Stimulated activated CD4-positive, alpha-beta T cell treated with anti-CD3 and anti-CD28 coated beads, Interleukin-4, amount 100 ng/mL, for 48 hours (primary cell): ENCODE measurements at regions not wholly inside any gene's neighbourhood (a gene's known extent, or its start where the extent isn't known, plus 50 kb on each side); places are given as distances from the start of the nearest gene placed in this dataset.

ENCODE experiments used
- DNase-seq, 2 donors: peaks; one replicate each; pipeline ENCODE4 v3.0.0-alpha.2; 2020; ENCODE audit warnings: low read depth in 2 of 2

DNA sequence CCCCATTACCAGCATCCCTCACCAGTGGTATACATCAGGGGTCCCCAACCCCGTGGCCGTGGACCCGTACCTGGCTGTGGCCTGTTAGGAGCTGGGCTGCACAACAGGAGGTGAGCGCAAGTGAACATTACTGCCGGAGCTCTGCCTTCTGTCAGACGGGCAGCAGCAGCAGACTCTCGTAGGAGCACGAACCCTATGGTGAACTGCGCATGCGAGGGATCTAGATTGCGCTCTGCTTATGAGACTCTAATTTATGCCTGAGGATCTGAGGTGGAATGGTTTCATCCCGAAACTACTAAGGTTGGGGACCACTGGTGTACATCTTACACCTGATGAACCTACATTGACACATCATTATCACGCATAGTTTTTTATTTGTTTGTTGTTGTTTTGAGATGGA lies 52.8 kb upstream of the DHX15 start:
- no peak for DNase-seq

DNA sequence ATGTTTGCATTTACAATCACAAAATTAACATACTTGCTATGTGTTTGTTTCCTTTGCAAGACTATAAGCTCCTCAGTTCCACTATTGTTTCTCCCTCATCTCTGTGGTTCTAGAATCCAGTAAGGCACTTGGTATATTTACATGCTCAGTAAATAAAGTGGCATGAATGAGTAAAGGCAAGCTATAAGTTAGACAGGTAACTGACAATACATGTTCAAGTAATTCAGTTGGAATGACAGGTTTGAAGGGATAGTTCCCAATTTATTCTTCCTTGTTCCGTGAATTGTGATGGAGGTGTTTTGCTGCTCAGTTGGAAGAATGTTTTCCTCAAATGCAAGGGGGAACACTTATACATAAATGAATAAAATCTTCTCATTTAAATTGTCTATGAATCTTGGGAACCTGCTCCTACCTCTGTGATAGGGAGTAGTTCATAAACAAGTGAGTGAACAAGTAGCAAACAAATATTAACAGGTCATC lies 54.1 kb upstream of the DHX15 start:
- DNase-seq: no peak

DNA sequence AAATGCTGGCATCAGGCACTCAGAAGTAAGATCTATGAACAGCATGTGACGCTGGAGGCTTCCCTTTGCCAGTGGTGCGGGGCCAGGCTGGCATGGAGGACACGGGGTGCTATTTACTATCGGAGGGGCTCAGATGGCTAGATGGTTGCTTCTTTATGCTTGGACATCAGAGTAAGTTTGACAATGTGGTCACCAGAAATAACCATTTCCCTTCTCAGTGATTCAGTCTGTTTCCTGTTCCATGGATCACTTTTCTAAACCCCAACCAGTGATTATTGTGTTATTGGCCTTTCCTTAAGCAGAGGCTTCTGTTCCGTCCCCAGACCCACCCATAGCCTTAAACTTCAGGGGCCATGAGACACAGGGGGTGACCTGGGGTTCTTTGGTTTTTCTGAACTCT lies 55.4 kb upstream of the DHX15 start:
- DNase-seq: no peak

DNA sequence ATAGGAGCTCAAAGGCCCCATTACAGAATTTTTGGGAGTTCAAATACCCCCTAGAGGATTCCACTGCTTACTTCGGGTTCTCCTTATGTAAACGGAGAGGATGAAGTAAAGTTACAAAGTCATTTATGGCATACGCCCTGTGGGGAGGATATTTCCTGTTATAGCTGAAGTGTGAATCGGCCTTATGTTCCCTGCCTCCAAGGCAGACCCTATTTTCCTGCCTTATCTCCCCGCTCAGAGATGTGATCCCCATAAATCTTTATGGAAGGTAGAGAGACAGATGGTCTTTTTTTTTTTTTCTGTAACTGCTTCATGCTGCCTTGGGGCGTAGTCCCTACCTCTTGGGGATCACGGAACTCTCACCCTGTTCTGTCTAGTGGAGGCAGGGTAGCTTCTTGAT lies 56.0 kb upstream of the DHX15 start:
- DNase-seq: no peak

DNA sequence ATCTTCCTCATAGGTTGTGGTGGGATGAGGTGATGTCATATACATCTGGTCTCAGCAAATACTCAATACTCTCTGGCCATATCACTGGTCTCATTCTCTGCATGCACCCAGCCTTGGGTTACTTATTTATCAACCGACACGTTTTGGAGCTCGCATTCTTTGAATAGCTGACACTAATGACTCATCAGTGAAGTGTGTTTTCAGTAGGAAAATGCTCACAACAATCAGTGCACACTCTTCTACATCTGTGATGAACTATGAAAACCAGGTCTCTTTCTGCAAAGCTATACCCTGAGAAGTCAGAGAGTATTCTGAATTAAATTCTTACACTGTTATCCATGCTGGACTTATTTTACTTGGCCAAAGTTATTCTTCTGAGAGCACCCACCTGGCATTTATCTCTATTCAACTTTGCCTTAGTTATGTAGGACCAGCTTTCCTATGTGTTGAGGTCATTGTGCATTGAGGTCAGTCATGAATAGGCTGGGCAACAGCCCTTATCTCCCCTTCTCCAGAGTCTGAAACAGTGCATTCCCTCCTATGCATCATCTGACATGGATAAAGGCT lies 58.7 kb upstream of the DHX15 start:
- DNase-seq: no peak

DNA sequence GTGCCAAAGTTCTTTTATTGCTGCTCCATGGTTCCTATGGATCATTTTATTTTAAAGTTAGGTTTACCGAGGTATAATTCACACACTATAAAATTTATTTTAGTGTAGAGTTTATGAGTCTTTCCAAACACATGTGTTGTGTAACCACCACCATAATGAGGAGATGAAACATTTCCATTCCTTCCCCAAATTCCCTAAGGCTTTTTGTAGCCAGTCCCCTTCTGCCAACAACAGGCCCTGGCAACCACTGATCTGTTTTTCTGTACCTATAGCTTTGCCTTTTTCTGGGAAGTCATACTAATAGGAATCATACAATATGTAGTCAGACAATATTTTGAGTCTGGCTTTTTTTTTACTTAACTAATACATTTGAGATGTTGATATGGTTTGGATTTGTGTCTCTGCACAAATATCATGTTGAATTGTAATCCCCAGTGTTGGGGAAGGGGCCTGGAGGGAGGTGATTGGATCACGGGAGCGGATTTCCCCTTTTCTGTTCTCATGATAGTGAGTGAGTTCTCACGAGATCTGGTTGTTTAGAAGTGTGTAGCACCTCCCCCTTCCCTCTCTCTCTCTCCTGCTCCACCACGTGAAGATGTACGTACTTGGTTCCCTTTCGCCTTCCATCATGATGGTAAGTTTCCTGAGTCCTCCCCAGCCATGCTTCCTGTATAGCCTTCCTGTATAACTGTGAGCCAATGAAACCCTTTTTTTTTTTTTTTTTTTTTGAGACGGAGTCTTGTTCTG lies 59.6 kb upstream of the DHX15 start:
- DNase-seq: no peak

DNA sequence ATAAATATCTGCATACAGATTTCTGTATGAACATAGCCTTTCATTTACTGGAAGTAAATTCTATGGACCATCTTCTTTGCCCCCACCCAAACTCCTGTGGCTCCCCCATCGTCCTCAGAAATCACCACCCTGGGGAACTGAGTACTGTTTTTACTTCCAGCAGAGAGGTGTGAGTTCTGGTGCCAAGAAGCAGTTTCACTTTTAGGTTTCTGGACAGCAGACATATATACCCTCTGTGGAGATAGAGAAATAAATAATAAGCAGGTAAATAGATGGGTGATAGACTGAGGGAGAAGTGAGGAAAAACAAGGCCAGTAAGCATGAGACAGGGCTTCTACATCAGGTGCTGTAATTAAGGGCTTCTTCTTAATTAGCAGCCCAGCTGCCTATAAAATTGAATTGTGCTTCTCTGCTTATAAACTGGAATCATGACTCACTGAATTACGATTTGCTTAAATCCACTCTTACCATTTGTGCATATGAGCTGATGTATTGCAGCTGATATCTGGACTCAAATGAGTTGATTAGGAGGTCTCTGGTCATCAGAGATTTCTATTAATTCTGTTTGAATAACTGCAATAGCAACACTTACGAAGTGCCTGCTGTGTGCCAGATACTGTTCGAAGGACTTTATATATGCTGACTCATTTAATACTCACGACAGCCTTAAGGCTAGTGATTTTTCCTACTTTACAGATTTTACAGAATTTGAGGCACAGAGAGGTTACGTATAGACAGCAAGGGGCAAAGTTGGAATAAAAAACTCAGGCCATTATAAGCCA lies 60.8 kb upstream of the DHX15 start:
- DNase-seq: no peak

DNA sequence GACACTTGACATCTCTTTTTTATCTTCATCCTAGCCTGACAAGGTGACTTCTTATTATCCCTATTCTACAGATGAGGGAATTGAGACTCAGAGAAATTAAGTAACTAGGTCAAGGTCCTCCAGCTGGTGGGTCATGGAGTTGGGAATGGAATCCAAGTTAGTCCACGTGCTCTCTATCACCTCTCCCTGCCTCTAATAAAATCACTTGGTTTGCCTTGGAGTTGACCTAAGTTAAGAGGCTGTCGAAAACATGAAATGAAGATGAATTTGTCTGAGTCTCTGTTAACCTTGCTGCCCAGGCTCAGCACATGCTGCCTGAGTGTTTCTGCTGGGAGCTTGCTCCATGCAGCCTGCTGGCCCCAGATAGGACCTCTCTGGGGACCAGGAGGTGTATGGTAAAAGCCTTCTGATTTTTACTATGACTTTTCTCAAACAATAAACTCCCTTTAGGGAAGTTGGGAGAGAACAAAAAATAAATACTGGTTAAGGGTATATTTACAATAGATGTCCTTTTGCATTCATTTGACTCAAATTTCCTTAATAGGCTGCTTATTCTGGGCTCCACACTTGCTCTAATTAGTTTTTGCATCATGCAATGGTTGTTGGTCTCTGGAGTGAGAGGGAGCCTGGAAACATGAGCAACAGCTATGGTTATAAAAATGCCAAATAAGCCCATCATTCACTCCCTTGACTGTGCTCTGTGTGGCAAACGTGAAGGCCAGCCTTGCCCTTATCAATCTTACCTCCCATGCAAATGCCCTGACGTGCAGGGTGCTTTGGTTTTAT lies 61.6 kb upstream of the DHX15 start:
- DNase-seq: no peak

DNA sequence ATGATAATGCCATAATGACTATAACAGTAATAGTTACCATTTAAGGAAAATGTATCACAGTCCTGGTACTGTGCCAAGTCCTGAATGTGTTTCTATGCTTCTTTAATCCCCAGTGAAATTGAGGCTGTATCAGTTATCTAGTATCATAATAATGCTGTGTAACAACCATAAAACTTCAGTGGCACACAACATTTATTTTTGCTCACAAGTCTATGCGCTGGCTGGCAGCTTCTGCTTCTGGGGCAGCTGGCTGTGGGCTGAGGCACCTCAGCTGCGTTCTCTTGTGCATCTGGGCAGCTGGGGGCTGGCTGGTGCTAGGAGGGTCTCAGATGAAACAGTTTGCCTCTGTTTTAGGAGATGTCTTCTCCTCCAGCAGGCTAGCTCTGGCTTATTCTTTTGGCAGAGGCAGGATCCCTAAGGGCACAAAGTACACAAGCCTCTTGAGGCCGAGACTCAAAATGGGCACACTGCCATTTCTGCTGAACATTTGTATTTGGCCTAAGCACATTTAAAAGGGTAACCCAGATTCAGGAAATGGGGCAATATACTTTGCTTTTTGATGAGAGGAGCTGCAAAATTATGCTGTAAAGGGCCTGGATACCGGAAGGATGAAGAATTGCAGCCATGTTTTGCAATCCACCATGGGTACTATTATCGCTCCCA lies 62.6 kb upstream of the DHX15 start:
- DNase-seq: no peak

DNA sequence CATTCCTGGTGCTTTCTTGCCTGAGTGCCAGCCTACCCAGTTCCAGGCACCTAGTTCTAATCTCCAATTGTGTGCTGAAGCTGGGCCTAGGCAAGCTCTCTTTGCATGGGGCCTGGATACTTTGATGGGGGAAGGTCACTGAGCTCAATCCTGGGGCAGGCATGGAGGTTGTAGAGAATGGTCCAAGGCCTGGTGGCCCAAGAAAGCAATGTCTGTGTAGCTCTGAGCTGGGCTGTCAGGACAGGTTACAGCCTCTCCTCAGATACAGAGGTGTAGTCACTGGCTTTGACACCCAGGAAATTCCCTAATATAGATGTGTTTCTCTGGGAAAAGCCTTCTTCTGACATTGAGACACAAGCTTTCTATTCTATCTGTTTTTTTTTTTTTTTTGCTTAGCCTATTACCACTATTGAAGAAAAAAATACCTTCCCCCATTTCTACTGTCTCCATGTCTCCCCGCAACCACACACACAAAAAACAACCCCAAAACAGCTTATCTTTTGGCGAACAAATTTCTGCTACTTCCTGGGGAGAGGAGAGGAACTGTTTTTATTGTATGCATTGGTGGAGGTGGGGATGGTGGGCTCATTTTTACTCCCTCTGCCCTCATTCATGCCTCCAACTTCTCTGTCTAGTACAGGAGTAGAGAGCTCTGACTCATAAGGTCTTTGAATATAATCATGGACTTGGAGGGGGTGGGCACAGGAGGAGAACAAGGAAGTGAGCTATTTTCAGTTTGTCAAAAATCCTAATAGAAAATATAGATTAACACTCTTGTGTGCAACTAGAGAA lies 66.7 kb upstream of the DHX15 start:
- DNase-seq: no peak

DNA sequence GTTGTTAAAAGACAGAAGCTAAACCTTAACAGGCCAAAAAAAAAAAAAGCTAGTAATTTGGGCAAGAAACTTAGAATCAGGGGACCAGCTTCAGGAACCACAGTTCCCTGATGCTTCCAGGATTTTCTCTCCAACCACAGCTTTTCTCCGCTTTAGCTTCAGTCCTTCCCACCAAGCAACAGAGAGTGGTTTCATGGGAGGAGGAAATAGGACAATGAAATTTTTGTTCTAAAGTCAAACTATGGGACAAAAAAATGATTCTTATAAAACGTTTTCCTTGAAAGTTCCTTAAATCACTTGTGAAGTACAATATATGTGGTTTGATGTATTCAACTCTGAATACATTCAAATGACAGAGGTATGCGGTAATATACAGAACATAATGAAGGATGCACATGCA lies 71.0 kb upstream of the DHX15 start:
- DNase-seq: no peak

DNA sequence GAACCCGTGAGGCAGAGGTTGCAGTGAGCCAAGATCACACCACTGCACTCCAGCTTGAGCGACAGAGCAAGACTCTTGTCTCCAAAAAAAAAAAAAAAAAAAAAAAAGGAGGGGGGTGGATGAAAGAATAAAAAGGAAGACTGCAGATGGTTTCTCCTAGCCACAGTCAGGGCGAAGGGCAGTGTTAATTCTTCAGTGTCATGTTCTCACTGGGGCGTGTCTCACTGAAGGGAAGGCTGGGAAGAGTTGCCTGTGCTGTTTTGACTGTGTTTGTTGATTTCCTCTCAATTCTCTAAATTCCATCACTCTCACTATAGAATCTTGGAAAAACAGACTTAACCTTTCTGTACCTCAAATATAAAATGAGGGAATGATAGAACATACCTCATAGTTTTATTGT lies 71.6 kb upstream of the DHX15 start:
- DNase-seq: no peak

DNA sequence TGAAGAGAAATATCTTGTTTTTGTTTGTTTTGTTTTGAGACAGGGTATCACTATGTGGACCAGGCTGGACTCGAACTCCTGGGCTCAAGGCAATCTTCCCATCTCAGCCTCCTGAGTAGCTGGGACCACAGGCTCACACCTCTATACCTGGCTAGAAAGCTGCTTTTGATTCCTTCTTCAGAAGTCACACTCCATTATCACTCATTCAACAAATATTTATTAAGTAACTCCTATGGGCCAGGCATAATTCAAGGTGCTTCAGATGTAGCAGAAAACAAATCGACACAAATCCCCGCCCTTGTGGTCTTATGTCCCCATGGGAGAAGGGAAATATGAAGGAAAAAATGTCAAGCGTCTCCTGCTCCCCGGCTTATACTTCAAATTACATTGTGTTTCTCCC lies 72.6 kb upstream of the DHX15 start:
- no peak for DNase-seq

DNA sequence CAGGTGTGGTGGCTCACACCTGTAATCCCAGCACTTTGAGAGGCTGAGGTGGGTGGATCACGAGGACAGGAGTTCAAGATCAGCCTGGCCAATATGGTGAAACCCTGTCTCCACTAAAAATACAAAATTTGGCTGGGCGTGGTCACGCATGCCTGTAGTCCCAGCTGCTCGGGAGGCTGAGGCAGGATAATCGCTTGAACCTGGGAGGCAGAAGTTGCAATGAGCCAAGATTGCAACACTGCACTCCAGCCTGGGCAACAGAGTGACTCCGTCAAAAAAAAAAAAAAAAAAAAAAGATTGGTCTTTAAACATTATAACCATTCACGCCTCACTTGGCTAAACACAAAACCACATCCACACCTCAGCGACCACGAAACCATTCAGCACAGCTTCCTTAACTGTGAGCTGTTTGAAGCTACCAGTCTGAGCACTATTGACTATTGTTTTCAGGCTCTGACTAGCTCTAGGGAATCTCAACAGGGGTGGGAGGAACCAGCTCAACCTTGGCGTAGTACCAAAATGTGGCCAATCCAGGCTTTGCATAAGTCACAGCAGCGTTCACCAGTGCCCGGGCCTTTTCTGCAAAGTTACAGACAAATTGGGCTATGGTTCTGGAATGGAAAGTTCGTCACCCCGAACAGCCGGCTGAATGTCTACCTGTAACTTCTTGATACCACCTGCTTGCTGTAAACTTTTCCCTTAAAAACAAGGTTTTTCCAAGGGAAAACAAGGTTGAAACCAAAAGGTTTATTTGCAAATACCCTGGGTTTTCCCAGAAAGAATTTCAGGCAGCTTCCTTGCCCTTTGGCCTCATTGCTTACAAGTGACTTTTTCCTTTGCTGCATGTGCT lies 73.6 kb upstream of the DHX15 start:
- no peak for DNase-seq

DNA sequence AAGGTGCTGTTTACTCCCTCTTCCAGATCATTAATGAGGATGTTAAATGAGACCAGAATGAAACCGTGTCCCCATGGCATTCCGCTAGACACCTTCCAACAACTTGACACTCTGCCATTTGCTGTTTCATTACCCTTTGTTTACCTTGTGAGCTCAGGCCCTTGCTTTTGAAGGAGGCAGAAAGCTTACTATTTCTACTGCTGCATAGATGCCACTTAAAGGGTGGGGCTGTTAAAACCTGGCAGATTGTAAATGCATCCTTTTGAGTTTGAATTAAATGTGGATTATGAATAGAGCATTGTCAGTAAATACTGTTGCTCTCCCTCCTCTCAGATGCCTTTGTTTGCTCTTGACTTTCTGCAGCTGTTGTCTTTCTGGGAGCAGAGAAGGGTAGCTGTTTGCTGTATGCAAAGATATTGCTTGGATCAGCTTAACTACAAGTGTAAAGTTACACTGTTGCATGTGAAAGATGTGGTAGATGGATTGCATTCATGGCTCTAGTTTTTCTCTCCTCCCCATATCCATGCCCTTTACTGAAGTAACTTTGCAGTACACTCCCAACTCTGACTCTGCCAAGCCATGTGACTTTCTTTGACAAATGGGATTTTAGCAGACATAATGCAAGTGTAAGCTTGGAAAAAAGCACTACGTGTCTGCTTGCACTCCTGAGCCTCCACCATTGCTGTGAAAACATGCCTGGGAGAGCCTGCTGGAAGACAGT lies 75.0 kb upstream of the DHX15 start:
- no peak for DNase-seq

DNA sequence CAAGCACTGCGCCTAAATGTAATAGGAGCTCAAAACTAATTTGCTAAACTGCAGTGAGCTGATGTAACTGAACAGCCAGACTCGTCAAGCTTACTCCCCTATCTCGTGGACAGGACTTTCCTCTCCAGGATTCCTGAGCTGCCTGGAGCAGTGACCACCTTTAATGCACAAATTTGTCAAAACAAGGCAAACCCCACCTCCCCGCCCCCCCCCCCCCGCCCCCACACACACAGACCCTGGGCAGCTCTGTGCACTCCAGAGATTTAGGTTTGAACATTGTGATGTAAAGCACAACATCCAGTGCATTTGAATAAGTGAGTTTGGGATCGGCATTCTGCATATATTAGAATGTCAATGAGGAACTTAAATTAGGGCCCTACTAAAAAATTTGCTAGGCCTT lies 77.7 kb upstream of the DHX15 start:
- no peak for DNase-seq

DNA sequence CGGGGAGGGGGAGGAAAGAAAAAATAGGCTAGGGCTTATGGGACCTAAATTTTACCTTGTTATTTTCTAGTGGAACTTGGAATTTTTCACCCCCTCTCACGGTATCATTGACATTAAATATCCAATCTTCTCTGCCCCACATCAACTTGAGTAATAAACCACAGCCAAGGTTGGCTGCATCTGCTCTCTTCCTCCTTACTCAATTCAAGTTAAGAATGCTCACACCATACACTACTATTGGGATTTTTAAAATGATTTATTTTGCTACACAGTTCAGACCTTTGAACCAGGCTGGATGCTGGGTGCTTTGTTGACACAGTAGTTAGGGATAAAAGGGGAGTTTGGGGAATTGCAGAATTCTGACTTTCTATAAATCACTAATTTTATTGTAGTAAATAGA lies 78.2 kb upstream of the DHX15 start:
- no peak for DNase-seq

DNA sequence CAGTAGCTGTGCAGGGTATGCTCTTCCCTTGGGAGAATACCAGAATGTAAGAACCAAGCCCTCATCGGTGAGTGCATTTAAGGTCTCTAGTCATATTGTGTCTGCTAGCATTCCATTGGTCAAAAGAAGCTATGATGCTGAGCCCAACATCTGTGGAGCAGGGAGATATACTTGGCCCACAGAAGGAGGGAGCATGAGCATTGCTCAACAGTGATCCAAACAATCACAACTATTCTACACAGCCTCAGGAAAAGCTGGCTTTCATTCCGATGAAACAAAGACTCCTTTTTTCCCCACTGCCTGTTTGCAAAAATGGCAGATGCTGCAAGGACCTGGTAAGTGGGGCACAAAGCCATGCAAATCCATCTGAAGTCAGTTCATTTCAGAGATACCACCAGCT lies 80.6 kb upstream of the DHX15 start:
- no peak for DNase-seq

DNA sequence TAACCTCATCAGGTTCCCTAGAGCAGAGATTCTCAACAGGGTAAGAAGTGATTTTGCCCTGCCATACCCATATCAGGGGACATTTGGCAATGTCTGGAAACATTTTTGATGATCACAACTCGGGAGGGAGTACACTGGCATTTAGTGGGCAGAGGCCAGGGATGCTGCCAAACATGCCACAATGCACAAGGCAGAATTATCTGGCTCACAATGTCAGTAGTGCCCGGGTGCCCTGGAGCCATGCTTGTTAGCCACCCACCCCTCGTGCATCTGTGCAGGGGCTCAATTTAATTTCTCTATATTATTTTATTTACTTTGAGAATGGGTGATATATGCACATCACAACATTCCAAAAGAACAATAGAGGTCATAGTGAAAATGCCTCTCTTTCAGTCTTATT lies 82.0 kb upstream of the DHX15 start:
- no peak for DNase-seq
